H1 (cell line): ENCODE measurements at regions not wholly inside any gene's neighbourhood (a gene's known extent, or its start where the extent isn't known, plus 50 kb on each side); places are given as distances from the start of the nearest gene placed in this dataset.

Experiments
- FOSL1 ChIP-seq: IDR thresholded peaks from 2 replicates; pipeline ENCODE4 v1.6.1; 2011; ENCODE audit warnings: mild to moderate bottlenecking, low read depth, low read length, moderate library complexity; ENCODE audit not compliant: insufficient read depth
- JUND ChIP-seq: IDR thresholded peaks from 2 replicates; pipeline ENCODE4 v1.6.1; 2011; ENCODE audit warnings: mild to moderate bottlenecking, improper control_type of control experiment, low read length
- SAP30 ChIP-seq: fragments of 300-600 bp; sonication (generic); IDR thresholded peaks from 2 replicates; pipeline ENCODE4 v1.7.1; 2012; ENCODE audit warnings: low read length, moderate library complexity, mild to moderate bottlenecking, inconsistent platforms; ENCODE audit not compliant: insufficient read depth, insufficient replicate concordance
- TF ChIP-seq, protein P1 (sequence below), 3 experiments: IDR thresholded peaks; 1 replicate in 2 of 3; 2 replicates in 1 of 3; pipeline versions ENCODE4 v1.5.1 to v1.6.1; 2011; ENCODE audit warnings: low read length in 3 of 3, mild to moderate bottlenecking in 3 of 3, inconsistent platforms in 2 of 3, low read depth in 1 of 3, moderate library complexity in 1 of 3; ENCODE audit not compliant: insufficient read depth in 1 of 3; ENCODE audit errors: control extremely low read depth in 1 of 3

GRCh38 chr17:52721910-52722309, 563.4 kb upstream of the CA10 start (continued):
- TF ChIP-seq, protein P1, sequence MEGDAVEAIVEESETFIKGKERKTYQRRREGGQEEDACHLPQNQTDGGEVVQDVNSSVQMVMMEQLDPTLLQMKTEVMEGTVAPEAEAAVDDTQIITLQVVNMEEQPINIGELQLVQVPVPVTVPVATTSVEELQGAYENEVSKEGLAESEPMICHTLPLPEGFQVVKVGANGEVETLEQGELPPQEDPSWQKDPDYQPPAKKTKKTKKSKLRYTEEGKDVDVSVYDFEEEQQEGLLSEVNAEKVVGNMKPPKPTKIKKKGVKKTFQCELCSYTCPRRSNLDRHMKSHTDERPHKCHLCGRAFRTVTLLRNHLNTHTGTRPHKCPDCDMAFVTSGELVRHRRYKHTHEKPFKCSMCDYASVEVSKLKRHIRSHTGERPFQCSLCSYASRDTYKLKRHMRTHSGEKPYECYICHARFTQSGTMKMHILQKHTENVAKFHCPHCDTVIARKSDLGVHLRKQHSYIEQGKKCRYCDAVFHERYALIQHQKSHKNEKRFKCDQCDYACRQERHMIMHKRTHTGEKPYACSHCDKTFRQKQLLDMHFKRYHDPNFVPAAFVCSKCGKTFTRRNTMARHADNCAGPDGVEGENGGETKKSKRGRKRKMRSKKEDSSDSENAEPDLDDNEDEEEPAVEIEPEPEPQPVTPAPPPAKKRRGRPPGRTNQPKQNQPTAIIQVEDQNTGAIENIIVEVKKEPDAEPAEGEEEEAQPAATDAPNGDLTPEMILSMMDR (IDR thresholded peaks at IDR 0.05; ENCODE audit: control extremely low read depth in 1 of 3, insufficient read depth in 1 of 3, low read depth in 1 of 3, low read length in 3 of 3), result no peak
- no peak for TF ChIP-seq FOSL1
- TF ChIP-seq SAP30, result no peak
- no peak for TF ChIP-seq JUND
- TF ChIP-seq, all 59 proteins: peak for 0
